Neural crest cell (in vitro differentiated cells): ENCODE measurements at regions not wholly inside any gene's neighbourhood (a gene's known extent, or its start where the extent isn't known, plus 50 kb on each side); places are given as distances from the start of the nearest gene placed in this dataset.

Source experiments
- DNase-seq: peaks from one replicate; pipeline ENCODE4 v3.0.0; 2021; ENCODE audit warnings: low read depth, mixed read lengths, low spot score
- H3K27ac Mint-ChIP-seq: one replicate; pipeline ENCODE4 v1.8.0; 2021; ENCODE audit warnings: mild to moderate bottlenecking, mixed read lengths; ENCODE audit not compliant: unreplicated experiment
- H3K27me3 Mint-ChIP-seq: 2 replicates; pipeline ENCODE4 v1.8.0; 2021; ENCODE audit warnings: low read depth, mild to moderate bottlenecking, mixed read lengths
- H3K36me3 Mint-ChIP-seq: 2 replicates; pipeline ENCODE4 v1.8.0; 2021; ENCODE audit warnings: low read depth, mild to moderate bottlenecking, mixed read lengths
- H3K4me1 Mint-ChIP-seq: 2 replicates; pipeline ENCODE4 v1.8.0; 2021; ENCODE audit warnings: mixed read lengths
- H3K4me3 Mint-ChIP-seq: one replicate; pipeline ENCODE4 v1.8.0; 2021; ENCODE audit warnings: mild to moderate bottlenecking, mixed read lengths
- H3K9me3 Mint-ChIP-seq: 2 replicates; pipeline ENCODE4 v1.8.0; 2021; ENCODE audit warnings: mixed read lengths
- TF ChIP-seq, protein P1 (sequence below): fragments of 200-600 bp; sonication (generic); conservative IDR thresholded peaks from 2 replicates; pipeline ENCODE4 v1.5.0; 2021; ENCODE audit warnings: antibody characterized with exemption, mild to moderate bottlenecking

DNA sequence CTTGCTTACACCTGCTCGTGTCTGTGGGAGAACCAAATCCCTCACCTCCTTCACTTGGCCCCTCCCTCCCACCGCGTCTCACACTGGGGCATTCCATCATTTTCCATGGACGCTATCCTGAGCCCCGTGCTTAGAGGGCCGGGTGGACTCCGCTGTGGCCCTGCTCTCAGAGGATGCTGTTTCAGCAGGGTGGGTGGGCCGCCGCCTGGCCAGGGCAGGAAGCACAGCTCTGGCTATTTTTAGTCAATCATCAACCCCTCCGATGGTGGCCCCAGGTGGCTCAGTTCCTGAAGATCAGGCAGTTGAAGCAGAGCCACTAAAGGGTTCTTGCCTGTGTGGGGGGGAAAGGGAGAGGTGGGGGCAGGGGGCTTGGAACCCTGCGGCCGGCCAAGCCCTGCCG, 230.3 kb downstream of the ENGASE start:
- H3K27me3 Mint-ChIP-seq = peaks cover 10% of the 10 kb centered on the region
- TF ChIP-seq, protein P1, sequence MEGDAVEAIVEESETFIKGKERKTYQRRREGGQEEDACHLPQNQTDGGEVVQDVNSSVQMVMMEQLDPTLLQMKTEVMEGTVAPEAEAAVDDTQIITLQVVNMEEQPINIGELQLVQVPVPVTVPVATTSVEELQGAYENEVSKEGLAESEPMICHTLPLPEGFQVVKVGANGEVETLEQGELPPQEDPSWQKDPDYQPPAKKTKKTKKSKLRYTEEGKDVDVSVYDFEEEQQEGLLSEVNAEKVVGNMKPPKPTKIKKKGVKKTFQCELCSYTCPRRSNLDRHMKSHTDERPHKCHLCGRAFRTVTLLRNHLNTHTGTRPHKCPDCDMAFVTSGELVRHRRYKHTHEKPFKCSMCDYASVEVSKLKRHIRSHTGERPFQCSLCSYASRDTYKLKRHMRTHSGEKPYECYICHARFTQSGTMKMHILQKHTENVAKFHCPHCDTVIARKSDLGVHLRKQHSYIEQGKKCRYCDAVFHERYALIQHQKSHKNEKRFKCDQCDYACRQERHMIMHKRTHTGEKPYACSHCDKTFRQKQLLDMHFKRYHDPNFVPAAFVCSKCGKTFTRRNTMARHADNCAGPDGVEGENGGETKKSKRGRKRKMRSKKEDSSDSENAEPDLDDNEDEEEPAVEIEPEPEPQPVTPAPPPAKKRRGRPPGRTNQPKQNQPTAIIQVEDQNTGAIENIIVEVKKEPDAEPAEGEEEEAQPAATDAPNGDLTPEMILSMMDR = no peak

DNA sequence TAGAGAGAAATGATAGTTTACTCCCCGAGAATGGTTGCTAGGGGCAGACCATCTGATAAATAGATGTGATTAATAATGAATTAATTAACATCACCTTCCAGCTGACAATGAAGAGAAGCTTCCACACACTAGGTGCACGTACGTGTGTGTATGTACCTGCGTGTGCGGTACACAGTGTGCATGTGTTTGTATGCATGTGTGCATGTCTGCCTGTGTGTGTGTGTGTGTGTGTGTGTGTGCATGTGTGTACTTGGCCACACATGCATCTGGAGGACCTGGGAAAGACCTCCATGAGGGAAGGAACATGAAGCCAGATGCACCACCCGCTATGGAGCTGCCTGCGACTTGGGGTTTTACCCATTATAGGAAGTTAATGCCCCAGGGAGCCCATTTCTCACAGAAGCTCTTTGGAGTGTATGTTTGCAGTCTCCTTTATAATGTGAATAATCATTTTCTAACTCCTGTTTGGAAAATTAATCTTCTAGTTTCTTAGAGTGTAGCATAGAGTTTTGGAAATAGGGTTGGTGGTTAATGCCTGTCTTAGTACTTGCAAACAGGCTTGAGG, 229.1 kb downstream of the ENGASE start:
- H3K4me3 Mint-ChIP-seq = no peak overlapping the region
- peaks cover 14% of the 10 kb centered on the region for H3K27me3 Mint-ChIP-seq
- TF ChIP-seq, protein P1 = no peak
- no peaks in the 10 kb centered on the region for H3K4me1 Mint-ChIP-seq
- H3K9me3 Mint-ChIP-seq = no peaks in the 10 kb centered on the region
- H3K27ac Mint-ChIP-seq = no peak overlapping the region
- DNase-seq = no peak
- no peaks in the 10 kb centered on the region for H3K36me3 Mint-ChIP-seq

More for the DNA sequence above, 230.3 kb downstream of the ENGASE start:
- H3K9me3 Mint-ChIP-seq = no peaks in the 10 kb centered on the region
- no peak overlapping the region for H3K27ac Mint-ChIP-seq
- no peak for DNase-seq
- H3K4me1 Mint-ChIP-seq = no peaks in the 10 kb centered on the region
- H3K4me3 Mint-ChIP-seq = no peak overlapping the region
- H3K36me3 Mint-ChIP-seq = no peaks in the 10 kb centered on the region

DNA sequence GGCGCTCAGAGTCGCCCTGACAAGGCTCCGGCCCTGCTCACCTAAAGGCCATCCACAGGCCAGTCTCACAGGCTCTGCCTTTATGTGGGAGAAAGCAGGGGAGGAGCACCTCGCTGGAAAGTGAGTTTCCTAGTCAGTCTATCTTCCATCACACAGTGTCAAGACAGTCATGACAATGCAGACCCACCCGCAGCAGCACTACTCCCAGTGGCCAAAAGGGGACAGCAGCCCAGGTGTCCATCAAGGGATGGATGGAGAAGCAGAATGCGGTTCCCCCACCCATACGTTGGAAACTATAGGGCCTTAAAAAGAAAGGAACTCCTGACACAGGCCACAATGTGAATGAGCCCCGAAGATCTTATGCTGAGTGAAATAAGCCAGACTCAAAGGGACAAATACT, 226.8 kb downstream of the ENGASE start:
- no peak for DNase-seq

DNA sequence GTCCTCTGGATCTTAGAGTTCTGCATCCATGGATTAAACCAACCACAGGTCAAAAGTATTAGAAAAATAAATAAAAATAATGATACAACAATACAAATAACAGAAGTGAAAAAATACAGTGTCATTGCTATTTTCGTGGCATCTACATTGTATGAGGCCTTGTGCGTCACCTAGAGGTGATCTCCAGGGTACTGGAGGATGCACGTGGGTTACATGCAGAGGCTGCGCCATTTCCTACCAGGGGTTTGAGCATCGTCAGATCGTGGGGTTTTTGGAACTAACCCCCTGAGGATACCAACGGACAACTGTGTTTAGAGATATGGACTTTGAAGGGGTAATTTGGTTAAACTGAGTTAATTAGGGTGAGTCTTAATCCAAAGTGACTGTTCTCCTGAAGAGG, 224.7 kb downstream of the ENGASE start:
- Mint-ChIP-seq H3K27me3 (peaks cover 50% of the 10 kb centered on the region), H3K27ac (no peak overlapping the region), H3K9me3 (no peaks in the 10 kb centered on the region), H3K4me3 (no peak overlapping the region), H3K36me3 (no peaks in the 10 kb centered on the region), H3K4me1 (no peaks in the 10 kb centered on the region)
- TF ChIP-seq, protein P1 = no peak
- DNase-seq = no peak

More for the DNA sequence above, 226.8 kb downstream of the ENGASE start:
- TF ChIP-seq, protein P1 = no peak
- Mint-ChIP-seq H3K36me3 (no peaks in the 10 kb centered on the region), H3K9me3 (no peaks in the 10 kb centered on the region), H3K27me3 (peaks cover 29% of the 10 kb centered on the region), H3K4me1 (no peaks in the 10 kb centered on the region), H3K4me3 (no peak overlapping the region), H3K27ac (no peak overlapping the region)

DNA sequence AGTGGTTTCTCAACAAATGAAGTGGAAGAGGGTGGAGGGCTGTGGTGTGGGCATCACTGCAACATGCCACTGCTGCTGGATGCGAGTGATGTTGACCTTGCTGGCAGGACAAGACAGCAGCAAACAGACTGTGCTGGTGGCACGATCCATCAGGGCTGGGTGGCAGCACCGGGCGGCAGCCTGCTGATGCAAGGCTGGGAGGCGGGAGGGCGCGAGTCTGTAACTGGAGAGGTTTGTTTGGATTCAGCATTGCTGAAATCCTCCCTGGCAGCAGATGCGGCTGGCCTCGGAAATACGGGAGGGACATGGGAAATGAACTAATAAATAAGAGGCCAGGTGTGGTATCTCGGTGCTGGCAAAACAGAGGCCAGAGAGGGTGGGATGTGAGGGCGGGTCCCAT, 224.2 kb downstream of the ENGASE start:
- no peaks in the 10 kb centered on the region for H3K9me3 Mint-ChIP-seq
- no peaks in the 10 kb centered on the region for H3K4me1 Mint-ChIP-seq

More for the DNA sequence above, 224.2 kb downstream of the ENGASE start:
- Mint-ChIP-seq H3K36me3 (no peaks in the 10 kb centered on the region), H3K4me3 (no peak overlapping the region), H3K27ac (no peak overlapping the region), H3K27me3 (peaks cover 56% of the 10 kb centered on the region)
- no peak for DNase-seq
- TF ChIP-seq, protein P1 = no peak
